ENCODE measurements at regions not wholly inside any gene's neighbourhood (a gene's known extent, or its start where the extent isn't known, plus 50 kb on each side); places are given as distances from the start of the nearest gene placed in this dataset.

GRCh38 chr14:104512771-104513640 lies 66.6 kb upstream of the C14orf180 start:
- H3K9me3 Mint-ChIP-seq: no peaks in the 10 kb centered on the region
- H3K27ac ChIP-seq (ENCODE audit: low read depth in 1 of 2, low read length in 2 of 2): no peak overlapping the region
- TF ChIP-seq, protein P1, sequence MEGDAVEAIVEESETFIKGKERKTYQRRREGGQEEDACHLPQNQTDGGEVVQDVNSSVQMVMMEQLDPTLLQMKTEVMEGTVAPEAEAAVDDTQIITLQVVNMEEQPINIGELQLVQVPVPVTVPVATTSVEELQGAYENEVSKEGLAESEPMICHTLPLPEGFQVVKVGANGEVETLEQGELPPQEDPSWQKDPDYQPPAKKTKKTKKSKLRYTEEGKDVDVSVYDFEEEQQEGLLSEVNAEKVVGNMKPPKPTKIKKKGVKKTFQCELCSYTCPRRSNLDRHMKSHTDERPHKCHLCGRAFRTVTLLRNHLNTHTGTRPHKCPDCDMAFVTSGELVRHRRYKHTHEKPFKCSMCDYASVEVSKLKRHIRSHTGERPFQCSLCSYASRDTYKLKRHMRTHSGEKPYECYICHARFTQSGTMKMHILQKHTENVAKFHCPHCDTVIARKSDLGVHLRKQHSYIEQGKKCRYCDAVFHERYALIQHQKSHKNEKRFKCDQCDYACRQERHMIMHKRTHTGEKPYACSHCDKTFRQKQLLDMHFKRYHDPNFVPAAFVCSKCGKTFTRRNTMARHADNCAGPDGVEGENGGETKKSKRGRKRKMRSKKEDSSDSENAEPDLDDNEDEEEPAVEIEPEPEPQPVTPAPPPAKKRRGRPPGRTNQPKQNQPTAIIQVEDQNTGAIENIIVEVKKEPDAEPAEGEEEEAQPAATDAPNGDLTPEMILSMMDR (IDR thresholded peaks at IDR 0.05): no peak
- no peaks in the 10 kb centered on the region for H3K4me1 Mint-ChIP-seq (ENCODE audit: low read depth)
- POLR2A ChIA-PET: no interaction called here
- peaks cover 0 to 21% of the 10 kb centered on the region in 2 experiments for H3K9me3 ChIP-seq (ENCODE audit: control insufficient read depth in 1 of 2, insufficient read depth in 1 of 2, low read length in 2 of 2)
- no peaks in the 10 kb centered on the region for H3K36me3 Mint-ChIP-seq (ENCODE audit: low read depth)
- no peaks in the 10 kb centered on the region for H3K4me1 ChIP-seq (ENCODE audit: insufficient read depth, low read length)
- H3K27me3 Mint-ChIP-seq: peaks cover 16% of the 10 kb centered on the region
- ATAC-seq (ENCODE audit: poor library complexity) (no peak), DNase-seq (no peak)
- no peak overlapping the region for H3K27ac Mint-ChIP-seq
- H3K4me3 ChIP-seq (ENCODE audit: low read length): no peak overlapping the region
- no peaks in the 10 kb centered on the region for H3K27me3 ChIP-seq (ENCODE audit: control insufficient read depth in 1 of 2, insufficient read depth in 2 of 2, low read length in 2 of 2)
- intact Hi-C loops (cut with DNase I, micrococcal nuclease): no loop called here
- H3K4me3 Mint-ChIP-seq: no peak overlapping the region
- no peaks in the 10 kb centered on the region for H3K36me3 ChIP-seq (ENCODE audit: insufficient read depth, low read length)
- CTCF ChIA-PET: no interaction called here

GRCh38 chr14:104513641-104514046 lies 65.9 kb upstream of the C14orf180 start:
- TF ChIP-seq, protein P1 (IDR thresholded peaks at IDR 0.05): no peak
- Histone ChIP-seq H3K4me1 (ENCODE audit: insufficient read depth, low read length) (no peaks in the 10 kb centered on the region), H3K36me3 (ENCODE audit: insufficient read depth, low read length) (no peaks in the 10 kb centered on the region), H3K27ac (ENCODE audit: low read depth in 1 of 2, low read length in 2 of 2) (no peak overlapping the region), H3K4me3 (ENCODE audit: low read length) (no peak overlapping the region), H3K27me3 (ENCODE audit: control insufficient read depth in 1 of 2, insufficient read depth in 2 of 2, low read length in 2 of 2) (no peaks in the 10 kb centered on the region), H3K9me3 (ENCODE audit: control insufficient read depth in 1 of 2, insufficient read depth in 1 of 2, low read length in 2 of 2) (peaks cover 0 to 21% of the 10 kb centered on the region in 2 experiments)
- POLR2A ChIA-PET: no interaction called here
- H3K36me3 Mint-ChIP-seq (ENCODE audit: low read depth): no peaks in the 10 kb centered on the region
- CTCF ChIA-PET: no interaction called here
- no peak for DNase-seq
- ATAC-seq (ENCODE audit: poor library complexity): no peak
- H3K9me3 Mint-ChIP-seq: no peaks in the 10 kb centered on the region
- intact Hi-C loops (cut with DNase I, micrococcal nuclease): no loop called here
- no peak overlapping the region for H3K27ac Mint-ChIP-seq
- no peaks in the 10 kb centered on the region for H3K4me1 Mint-ChIP-seq (ENCODE audit: low read depth)
- H3K4me3 Mint-ChIP-seq: no peak overlapping the region
- peaks cover 10% of the 10 kb centered on the region for H3K27me3 Mint-ChIP-seq

- peaks cover 0 to 21% of the 10 kb centered on the region in 2 experiments for H3K9me3 ChIP-seq (ENCODE audit: control insufficient read depth in 1 of 2, insufficient read depth in 1 of 2, low read length in 2 of 2)
- no peaks in the 10 kb centered on the region for H3K27me3 ChIP-seq (ENCODE audit: control insufficient read depth in 1 of 2, insufficient read depth in 2 of 2, low read length in 2 of 2)
- no peak overlapping the region for H3K4me3 ChIP-seq (ENCODE audit: low read length)
- Mint-ChIP-seq H3K27me3 (peaks cover 6% of the 10 kb centered on the region), H3K4me3 (no peak overlapping the region), H3K4me1 (ENCODE audit: low read depth) (no peaks in the 10 kb centered on the region), H3K9me3 (no peaks in the 10 kb centered on the region), H3K36me3 (ENCODE audit: low read depth) (no peaks in the 10 kb centered on the region), H3K27ac (no peak overlapping the region)
- H3K36me3 ChIP-seq (ENCODE audit: insufficient read depth, low read length): no peaks in the 10 kb centered on the region
- no peak for ATAC-seq (ENCODE audit: poor library complexity)
- DNase-seq: no peak
- no peaks in the 10 kb centered on the region for H3K4me1 ChIP-seq (ENCODE audit: insufficient read depth, low read length)
- H3K27ac ChIP-seq (ENCODE audit: low read depth in 1 of 2, low read length in 2 of 2): no peak overlapping the region
- TF ChIP-seq, protein P1 (IDR thresholded peaks at IDR 0.05): no peak
- ChIA-PET CTCF (interaction anchor here (0.7 kb wide), 1 partner anchor 405 kb away, joined by 3 read pairs; no protein-coding TSS in a partner anchor), POLR2A (no interaction called here)
- intact Hi-C loops (cut with DNase I, micrococcal nuclease): no loop called here
Measured at GRCh38 chr14:104514156-104514848, 65.3 kb upstream of the C14orf180 start.
